Adrenal gland (tissue), 5 donors: ENCODE measurements at regions not wholly inside any gene's neighbourhood (a gene's known extent, or its start where the extent isn't known, plus 50 kb on each side); places are given as distances from the start of the nearest gene placed in this dataset.

Experiments used
- POLR2A ChIP-seq, 2 donors: fragments of 450-650 bp; IDR thresholded peaks; one replicate each; pipeline ENCODE4 v1.6.1; 2017; ENCODE audit warnings: antibody characterized with exemption in 2 of 2, mild to moderate bottlenecking in 2 of 2, moderate library complexity in 1 of 2
- TF ChIP-seq, protein P1 (sequence below), 6 experiments: fragments of 450-650 bp in 4 of 6; fragments of 200-600 bp in 2 of 6; sonication (generic) in 1 of 6; IDR thresholded peaks; 1 replicate in 5 of 6; 2 replicates in 1 of 6; pipeline versions ENCODE4 v1.5.1 to v1.8.0; 2016 to 2021; ENCODE audit warnings: antibody characterized with exemption in 6 of 6, mild to moderate bottlenecking in 2 of 6, moderate library complexity in 1 of 6
- donor health status: DM: no; HTN: no; CAD: no.

DNA sequence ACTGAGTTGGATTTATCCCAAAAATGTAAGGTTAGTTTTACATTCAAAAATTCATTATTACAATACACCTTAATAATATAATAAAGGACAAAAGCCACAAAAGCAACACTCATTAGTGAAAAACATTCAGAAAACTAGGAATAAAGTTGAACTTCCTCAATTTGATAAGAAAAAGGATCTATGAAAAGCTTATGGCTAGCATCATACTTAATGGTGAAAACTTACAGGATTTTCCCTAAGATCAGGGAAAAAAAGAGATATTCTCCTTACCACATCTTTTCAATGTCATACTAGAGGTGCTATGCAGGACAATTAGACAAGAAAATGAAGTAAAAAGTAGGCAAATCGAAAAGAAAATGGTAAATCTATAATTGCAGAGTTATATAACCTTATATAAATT, 279.9 kb downstream of the CGGBP1 start:
- TF ChIP-seq, protein P1, sequence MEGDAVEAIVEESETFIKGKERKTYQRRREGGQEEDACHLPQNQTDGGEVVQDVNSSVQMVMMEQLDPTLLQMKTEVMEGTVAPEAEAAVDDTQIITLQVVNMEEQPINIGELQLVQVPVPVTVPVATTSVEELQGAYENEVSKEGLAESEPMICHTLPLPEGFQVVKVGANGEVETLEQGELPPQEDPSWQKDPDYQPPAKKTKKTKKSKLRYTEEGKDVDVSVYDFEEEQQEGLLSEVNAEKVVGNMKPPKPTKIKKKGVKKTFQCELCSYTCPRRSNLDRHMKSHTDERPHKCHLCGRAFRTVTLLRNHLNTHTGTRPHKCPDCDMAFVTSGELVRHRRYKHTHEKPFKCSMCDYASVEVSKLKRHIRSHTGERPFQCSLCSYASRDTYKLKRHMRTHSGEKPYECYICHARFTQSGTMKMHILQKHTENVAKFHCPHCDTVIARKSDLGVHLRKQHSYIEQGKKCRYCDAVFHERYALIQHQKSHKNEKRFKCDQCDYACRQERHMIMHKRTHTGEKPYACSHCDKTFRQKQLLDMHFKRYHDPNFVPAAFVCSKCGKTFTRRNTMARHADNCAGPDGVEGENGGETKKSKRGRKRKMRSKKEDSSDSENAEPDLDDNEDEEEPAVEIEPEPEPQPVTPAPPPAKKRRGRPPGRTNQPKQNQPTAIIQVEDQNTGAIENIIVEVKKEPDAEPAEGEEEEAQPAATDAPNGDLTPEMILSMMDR (IDR thresholded peaks at IDR 0.05): no peak
- TF ChIP-seq POLR2A (IDR thresholded peaks at IDR 0.05): no peak
